Posterior vena cava (tissue), 2 donors: ENCODE measurements at regions not wholly inside any gene's neighbourhood (a gene's known extent, or its start where the extent isn't known, plus 50 kb on each side); places are given as distances from the start of the nearest gene placed in this dataset.

Experiments used
- DNase-seq: peaks from one replicate; pipeline ENCODE4 v3.0.0-alpha.2; 2020; ENCODE audit warnings: low spot score
- intact Hi-C, 2 donors: fragments of 100-400 bp; cut with DNase I; formaldehyde crosslinking; loops; one replicate each; pipeline versions ENCODE4 v1.14.1 to v1.14.2; 2022 to 2023
- donor health status: DM: yes; HTN: yes; CAD: no.
- donor health status: DM: yes; HTN: yes; CAD: no.

GRCh38 chr5:169422087-169422486 is 121.1 kb upstream of the SLIT3 start:
- no peak for DNase-seq
- intact Hi-C loops = no loop called here

DNA sequence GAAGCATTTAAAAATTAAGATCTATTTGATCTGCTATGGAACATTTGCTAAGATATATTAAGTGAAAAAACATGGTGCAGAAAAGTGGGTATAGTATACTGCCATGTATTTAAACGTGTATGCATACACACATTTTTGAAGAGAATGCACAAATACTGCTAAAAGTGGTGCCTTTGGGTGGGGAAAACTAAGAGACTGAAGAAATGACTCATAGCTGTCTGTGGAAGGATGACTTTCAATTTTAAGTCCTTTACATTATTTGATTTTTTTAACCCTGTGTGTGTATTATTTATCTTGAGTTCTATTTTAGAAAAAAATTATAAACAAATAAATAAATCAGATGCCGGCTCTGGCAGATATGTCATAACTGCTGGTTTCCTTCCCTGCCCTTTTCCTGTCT is 120.7 kb upstream of the SLIT3 start:
- no peak for DNase-seq
- intact Hi-C loops = no loop called here

GRCh38 chr5:169417676-169418075 is 116.7 kb upstream of the SLIT3 start:
- DNase-seq = no peak
- intact Hi-C loops = no loop called here

DNA sequence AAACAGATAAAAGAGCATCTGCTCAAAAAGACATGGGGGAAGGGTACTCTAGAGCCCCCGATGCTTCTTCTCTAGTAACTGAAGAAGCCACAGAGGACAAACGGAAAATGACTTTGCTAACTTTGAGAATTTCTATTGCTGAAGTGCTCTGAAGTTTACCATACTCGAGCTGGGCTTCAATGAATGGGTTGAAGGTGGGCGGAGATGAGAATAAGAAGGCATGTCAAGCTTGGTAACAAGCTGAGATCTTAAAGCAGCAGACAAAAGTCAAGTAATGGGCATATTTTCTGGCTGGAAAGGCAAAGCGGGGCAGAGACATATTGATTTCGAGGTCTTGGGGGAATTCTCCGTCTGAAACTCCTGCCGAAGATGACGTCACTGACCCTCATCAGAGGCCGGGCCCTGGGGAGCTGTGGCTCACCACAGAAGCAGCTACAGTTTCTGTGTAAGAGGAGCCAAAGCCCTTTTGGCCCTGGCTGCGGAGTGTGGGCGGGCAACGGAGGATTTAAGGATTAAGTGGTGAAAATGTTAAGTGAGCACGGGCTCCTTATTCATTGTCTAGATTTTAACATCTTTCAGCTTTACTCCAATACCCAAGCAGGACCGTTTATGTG is 115.8 kb upstream of the SLIT3 start:
- peak; percentile 95 for DNase-seq
- intact Hi-C loops = no loop called here

- DNase-seq = no peak
- intact Hi-C loops = no loop called here
Measured at GRCh38 chr5:169415948-169416347, 115.0 kb upstream of the SLIT3 start.

- intact Hi-C loops = no loop called here
- DNase-seq = no peak
Measured at GRCh38 chr5:169415371-169415770, 114.4 kb upstream of the SLIT3 start.

DNA sequence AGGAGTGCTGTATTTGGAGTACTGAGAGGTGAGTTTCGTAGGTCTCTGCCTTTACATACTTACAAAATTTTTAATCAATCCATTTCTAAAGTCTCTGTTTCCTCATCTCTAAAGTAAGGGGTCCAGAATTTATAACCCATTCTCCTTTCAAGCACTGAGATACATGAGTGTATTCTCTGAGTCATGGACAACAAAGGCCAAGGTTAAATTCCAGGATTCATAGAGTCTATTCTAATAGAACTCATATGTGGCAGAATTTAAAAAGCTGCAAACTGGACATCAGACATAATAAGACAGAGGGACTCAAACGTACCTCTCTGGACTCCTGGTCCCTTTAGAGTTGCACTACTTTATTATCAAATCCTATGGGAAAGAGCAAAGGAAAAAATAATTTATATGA is 112.5 kb upstream of the SLIT3 start:
- intact Hi-C loops = no loop called here
- DNase-seq = no peak

GRCh38 chr5:169412831-169413230 is 111.9 kb upstream of the SLIT3 start:
- intact Hi-C loops = no loop called here
- no peak for DNase-seq

- intact Hi-C loops = no loop called here
Measured at GRCh38 chr5:169411786-169412430, 111.0 kb upstream of the SLIT3 start.

DNA sequence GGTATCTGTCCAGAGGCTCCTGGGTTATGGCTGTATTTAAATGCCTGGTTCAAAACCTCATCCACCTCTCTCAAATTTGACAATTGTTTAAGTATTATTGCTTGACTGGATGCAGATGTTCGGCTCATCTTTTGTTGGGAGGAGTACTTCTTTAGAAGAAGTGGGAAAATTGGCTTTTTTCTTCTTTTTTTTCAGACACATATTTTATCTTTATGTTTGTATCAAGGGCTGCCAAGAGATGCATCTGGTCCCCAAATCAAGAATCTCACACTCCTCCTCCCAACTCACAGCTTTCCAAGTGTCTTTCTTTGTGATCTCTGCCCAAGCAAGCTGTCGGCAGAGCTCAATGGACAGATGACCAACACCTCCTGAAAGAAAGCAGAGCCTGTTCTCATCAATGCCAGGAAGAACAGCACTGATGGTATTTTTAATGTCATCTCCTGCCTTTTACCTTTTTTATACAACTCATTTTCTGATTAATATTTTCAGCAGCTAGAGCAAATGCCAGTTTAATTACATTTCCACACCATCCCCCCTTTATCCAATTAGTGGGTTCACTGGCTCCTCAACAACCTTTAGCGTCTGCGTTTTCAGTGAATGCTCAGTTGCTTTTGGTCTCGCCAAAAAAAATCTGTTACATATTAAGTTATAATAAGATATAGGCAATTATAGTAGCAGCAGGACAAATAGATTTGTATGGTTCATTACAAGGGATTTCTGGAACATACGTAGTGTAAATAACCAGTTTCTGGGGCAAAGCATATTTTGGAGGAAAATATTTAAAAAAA is 110.3 kb upstream of the SLIT3 start:
- intact Hi-C loops = no loop called here
- no peak for DNase-seq

More at GRCh38 chr5:169411786-169412430, 111.0 kb upstream of the SLIT3 start:
- DNase-seq = no peak

GRCh38 chr5:169408731-169409130 is 107.8 kb upstream of the SLIT3 start:
- intact Hi-C loops = no loop called here
- no peak for DNase-seq

- DNase-seq = no peak
- intact Hi-C loops = no loop called here
Measured at GRCh38 chr5:169408171-169408570, 107.2 kb upstream of the SLIT3 start.

GRCh38 chr5:169404223-169404622 is 103.3 kb upstream of the SLIT3 start:
- no peak for DNase-seq
- intact Hi-C loops = no loop called here

DNA sequence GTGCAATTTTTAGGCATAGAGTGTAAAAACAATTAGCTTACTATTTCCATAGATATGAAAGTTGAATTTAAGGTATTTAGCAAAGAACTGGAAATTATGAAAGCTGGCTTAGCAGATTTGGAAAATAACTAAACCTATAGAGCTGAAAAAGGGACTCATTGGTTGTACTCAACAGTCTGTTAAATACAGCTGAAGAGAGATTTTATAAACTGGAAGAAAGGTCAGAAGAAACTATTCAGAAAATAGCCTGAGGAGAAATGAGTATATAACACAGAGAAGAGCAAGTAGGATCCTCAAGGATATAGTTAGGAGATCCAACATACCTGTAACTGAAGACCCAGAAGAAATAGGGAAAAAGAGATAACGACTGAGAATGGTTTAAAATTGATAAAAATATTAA is 97.6 kb upstream of the SLIT3 start:
- DNase-seq = no peak

DNA sequence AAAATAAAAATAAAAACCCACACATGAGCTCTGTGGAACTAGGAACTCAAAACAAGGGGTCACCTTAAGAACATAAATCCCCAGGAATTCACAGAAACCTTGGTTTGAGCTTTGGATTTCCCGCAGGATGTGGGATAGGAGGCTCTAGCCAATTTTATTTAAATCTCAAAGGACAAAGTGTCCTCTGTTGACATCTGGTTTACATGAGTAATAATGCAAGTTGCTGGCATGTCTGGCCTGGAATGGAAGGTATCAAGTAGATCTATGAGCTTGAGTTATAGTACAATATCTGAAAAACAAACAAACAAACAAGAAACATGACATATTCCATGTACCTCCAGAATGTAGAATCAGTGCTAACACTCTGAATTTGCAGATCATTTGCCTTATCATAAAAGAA is 94.2 kb upstream of the SLIT3 start:
- DNase-seq = no peak
- intact Hi-C loops = no loop called here

More for the DNA sequence above, 97.6 kb upstream of the SLIT3 start:
- intact Hi-C loops = no loop called here

GRCh38 chr5:169394371-169394770 is 93.4 kb upstream of the SLIT3 start:
- DNase-seq = no peak
- intact Hi-C loops = no loop called here

- intact Hi-C loops = no loop called here
- no peak for DNase-seq
Measured at GRCh38 chr5:169393907-169394306, 93.0 kb upstream of the SLIT3 start.

GRCh38 chr5:169390265-169390664 is 89.3 kb upstream of the SLIT3 start:
- intact Hi-C loops = no loop called here
- DNase-seq = no peak

GRCh38 chr5:169389318-169389717 is 88.4 kb upstream of the SLIT3 start:
- intact Hi-C loops = no loop called here

DNA sequence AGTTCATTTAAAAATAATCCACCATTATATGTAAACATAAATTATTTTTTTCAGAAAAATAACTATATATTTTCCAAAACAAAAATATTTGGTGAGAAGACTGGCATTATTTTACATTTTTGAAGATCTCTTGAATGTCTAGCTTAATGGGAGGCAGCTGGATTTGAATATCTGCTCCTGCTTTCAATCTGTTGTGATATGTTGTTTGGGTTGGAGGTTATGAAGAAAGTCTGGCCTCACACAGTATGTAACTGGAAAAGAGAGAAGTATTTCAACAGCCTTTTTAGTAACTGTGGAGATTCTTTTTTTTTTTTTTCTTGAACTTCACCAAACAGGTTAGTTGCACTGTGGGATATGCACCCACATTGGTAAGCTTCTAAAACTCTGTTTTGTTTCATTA is 84.7 kb upstream of the SLIT3 start:
- DNase-seq = no peak
- intact Hi-C loops = no loop called here

More at GRCh38 chr5:169389318-169389717, 88.4 kb upstream of the SLIT3 start:
- no peak for DNase-seq

DNA sequence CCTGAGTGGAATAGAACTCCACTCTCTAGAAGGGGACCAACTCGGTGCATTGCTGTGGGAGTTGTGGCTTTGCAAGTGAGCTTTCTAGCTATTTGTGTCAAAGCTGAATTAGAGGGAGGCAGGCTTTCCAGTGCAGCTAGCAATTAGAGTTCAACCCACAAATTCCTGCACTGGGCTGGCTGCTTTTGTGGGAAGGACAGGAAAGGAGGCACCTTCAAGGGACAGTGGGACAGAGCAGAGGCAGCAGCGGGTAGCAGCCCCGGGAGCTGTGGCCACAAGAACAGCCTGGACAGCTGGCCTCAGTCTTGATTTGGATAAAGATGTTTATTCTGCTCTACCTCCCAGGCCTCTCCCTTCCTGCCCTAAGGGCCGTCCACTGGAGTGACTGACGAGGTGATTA is 83.7 kb upstream of the SLIT3 start:
- intact Hi-C loops = no loop called here
- no peak for DNase-seq
